K562 (cell line): ENCODE measurements at regions not wholly inside any gene's neighbourhood (a gene's known extent, or its start where the extent isn't known, plus 50 kb on each side); places are given as distances from the start of the nearest gene placed in this dataset.

Experiments
- ATAC-seq: fragments of 200-7000 bp; cut with Tn5 transposase; 3 replicates; pipeline ENCODE4 v1.9.1; 2020; ENCODE audit warnings: moderate library complexity
- BruUV-seq: library from RNA; stranded (reverse); fragments of 400-500 nt; replicated peaks from 2 replicates; lab custom pipeline; 2021; lab: Mats Ljungman, UMichigan
- CTCF ChIA-PET: fragments of 300-600 bp; formaldehyde crosslinking; extraction: SDS; loops from one replicate; lab custom pipeline; 2021; ENCODE audit warnings: low intra/inter-chr PET ratio; lab: Yijun Ruan, JAX
- POLR2A ChIA-PET: fragments of 300-600, 350-650 bp; sonication (Branson Sonifier 250); formaldehyde crosslinking; extraction: SDS; loops from one replicate; lab custom pipeline; 2021; ENCODE audit warnings: antibody characterized with exemption, inconsistent platforms; lab: Yijun Ruan, JAX
- DNase-seq, 4 experiments: peaks; one replicate each; pipeline versions ENCODE4 v3.0.0 to v3.0.0-alpha.2; 2011 to 2018; ENCODE audit warnings: low spot score in 3 of 4, mixed read lengths in 3 of 4; ENCODE audit errors: extremely low read depth in 1 of 4
- FAIRE-seq: peaks from 2 replicates; lab custom pipeline; 2011; peaks lifted over from hg19 to GRCh38; lab: Jason Lieb, UNC
- H2AFZ ChIP-seq: 2 replicates; pipeline ENCODE4 v1.6.0; 2011; ENCODE audit warnings: low read depth, low read length, control low read depth, inconsistent platforms
- H3K27ac ChIP-seq: fragments of 200-600 bp; 3 replicates; pipeline ENCODE4 v1.8.0; 2011; ENCODE audit warnings: low read depth, mild to moderate bottlenecking, control low read depth, inconsistent platforms, low read length, moderate library complexity, mixed read lengths; ENCODE audit errors: extremely low read depth
- H3K27me3 ChIP-seq, 2 experiments: fragments of 300-600 bp in 1 of 2; 2 replicates in 1 of 2; 3 replicates in 1 of 2; pipeline versions ENCODE4 v1.6.0 to v1.8.0; 2011; ENCODE audit warnings: inconsistent platforms in 2 of 2, low read length in 2 of 2, mild to moderate bottlenecking in 1 of 2, mixed read lengths in 1 of 2, moderate library complexity in 1 of 2; ENCODE audit not compliant: control insufficient read depth in 2 of 2, insufficient read depth in 2 of 2
- H3K36me3 ChIP-seq: fragments of 300-600 bp; 3 replicates; pipeline ENCODE4 v1.8.0; 2011; ENCODE audit warnings: mild to moderate bottlenecking, low read length, inconsistent platforms; ENCODE audit not compliant: control insufficient read depth, insufficient read depth
- H3K4me1 ChIP-seq, 2 experiments: fragments of 200-600 bp in 1 of 2; replicated peaks in 1 of 2; 2 replicates in 1 of 2; 3 replicates in 1 of 2; pipeline versions ENCODE4 v1.5.1 to v1.8.0; 2011; ENCODE audit warnings: inconsistent platforms in 2 of 2, low read length in 2 of 2, mild to moderate bottlenecking in 1 of 2, mixed read lengths in 1 of 2, moderate library complexity in 1 of 2; ENCODE audit not compliant: control insufficient read depth in 2 of 2, insufficient read depth in 2 of 2
- H3K4me2 ChIP-seq: 2 replicates; pipeline ENCODE4 v1.6.1; 2011; ENCODE audit warnings: low read length, control low read depth, inconsistent platforms, mixed read lengths; ENCODE audit not compliant: insufficient read depth
- H3K4me3 ChIP-seq: fragments of 200-600 bp; sonication (generic), shearing (Covaris generic); 2 replicates; pipeline ENCODE4 v1.5.1; 2016; ENCODE audit warnings: control low read depth, inconsistent platforms
- H3K79me2 ChIP-seq: fragments of 200-600 bp; 3 replicates; pipeline ENCODE4 v1.8.0; 2011; ENCODE audit warnings: low read length, inconsistent platforms; ENCODE audit not compliant: control insufficient read depth, insufficient read depth
- H3K9ac ChIP-seq, 2 experiments: 2 replicates each; pipeline versions ENCODE4 v1.6.0 to v1.6.1; 2011; ENCODE audit warnings: low read depth in 2 of 2, low read length in 2 of 2, control low read depth in 1 of 2, inconsistent platforms in 1 of 2, mild to moderate bottlenecking in 1 of 2, mixed read lengths in 1 of 2; ENCODE audit not compliant: insufficient read depth in 1 of 2
- H3K9me1 ChIP-seq: one replicate; pipeline ENCODE4 v1.6.0; 2011; ENCODE audit warnings: inconsistent platforms, mild to moderate bottlenecking, low read length, moderate library complexity; ENCODE audit not compliant: control insufficient read depth, insufficient read depth
- H3K9me3 ChIP-seq: replicated peaks from 2 replicates; pipeline ENCODE4 v1.5.1; 2011; ENCODE audit warnings: low read depth, low read length, inconsistent platforms; ENCODE audit not compliant: control insufficient read depth, insufficient read depth
- H4K20me1 ChIP-seq: replicated peaks from 2 replicates; pipeline ENCODE4 v1.6.1; 2011; ENCODE audit warnings: low read length, inconsistent platforms, mixed read lengths; ENCODE audit not compliant: control insufficient read depth, insufficient read depth
- BHLHE40 ChIP-seq: IDR thresholded peaks from 2 replicates; pipeline ENCODE4 v1.6.1; 2011; ENCODE audit warnings: low read length, improper control_type of control experiment
- CAMTA2 ChIP-seq: fragments of 250-450 bp; sonication (Bioruptor Pico); conservative IDR thresholded peaks from 2 replicates; pipeline ENCODE4 v1.5.1; 2022
- MCM7 ChIP-seq, 2 experiments: fragments of 450-650 bp; IDR thresholded peaks; 2 replicates each; pipeline ENCODE4 v1.6.1; 2016 to 2018
- MEF2A ChIP-seq: IDR thresholded peaks from 2 replicates; pipeline ENCODE4 v1.6.1; 2011; ENCODE audit warnings: low read depth, mild to moderate bottlenecking, low read length, moderate library complexity; ENCODE audit not compliant: control insufficient read depth
- NCOA1 ChIP-seq: fragments of 450-650 bp; IDR thresholded peaks from 2 replicates; pipeline ENCODE4 v1.6.1; 2016; ENCODE audit warnings: low read depth
- POLR2AphosphoS5 ChIP-seq: IDR thresholded peaks from 2 replicates; pipeline ENCODE4 v1.6.1; 2011; ENCODE audit warnings: mild to moderate bottlenecking, low read depth, low read length, moderate library complexity; ENCODE audit not compliant: control insufficient read depth, insufficient read depth
- ZFP1 ChIP-seq: fragments of 450-650 bp; formaldehyde crosslinking; IDR thresholded peaks from 2 replicates; pipeline ENCODE4 v1.4.0; 2020; ENCODE audit warnings: mild to moderate bottlenecking, mixed read lengths
- ZNF224 ChIP-seq: sonication (generic); formaldehyde crosslinking; IDR thresholded peaks from 2 replicates; pipeline ENCODE4 v1.8.0; 2022; ENCODE audit warnings: mild to moderate bottlenecking, missing genetic modification reagents
- ZNF41 ChIP-seq: fragments of 250-450 bp; sonication (Bioruptor Pico); conservative IDR thresholded peaks from 2 replicates; pipeline ENCODE4 v1.4.0; 2020; ENCODE audit warnings: mild to moderate bottlenecking
- ZNF431 ChIP-seq: sonication (generic); formaldehyde crosslinking; IDR thresholded peaks from 2 replicates; pipeline ENCODE4 v1.8.0; 2022; ENCODE audit warnings: mild to moderate bottlenecking, missing genetic modification reagents
- ZNF584 ChIP-seq: fragments of 200-800 bp; sonication (Bioruptor generic); IDR thresholded peaks from 2 replicates; pipeline ENCODE4 v1.6.1; 2016; ENCODE audit warnings: low read depth, mild to moderate bottlenecking, missing genetic modification characterization, missing compliant biosample characterization
- ZSCAN32 ChIP-seq: fragments of 450-650 bp; formaldehyde crosslinking; IDR thresholded peaks from 2 replicates; pipeline ENCODE4 v1.4.0; 2020; ENCODE audit warnings: mild to moderate bottlenecking, moderate library complexity
- WGBS: fragments of 100-300 bp; shearing (Covaris generic); methylation state at CpG from one replicate; pipeline ENCODE4 v1.1.6; 2016; ENCODE audit warnings: low coverage, mixed read lengths; ENCODE audit not compliant: insufficient coverage; ENCODE audit errors: missing lambda C conversion rate; 5-methylcytosine and 5-hydroxymethylcytosine counted together
- in situ Hi-C: fragments of 300-500 bp; cut with MboI; formaldehyde crosslinking; loops from 4 replicates; pipeline ENCODE4 v1.15.0; 2018; ENCODE audit warnings: inconsistent platforms, mixed read lengths
- intact Hi-C: fragments of 100-400 bp; cut with micrococcal nuclease; formaldehyde crosslinking; loops from 2 replicates; pipeline ENCODE4 v1.14.2; 2022
- TF ChIP-seq, protein P1 (sequence below): sonication (generic); formaldehyde crosslinking; IDR thresholded peaks from 2 replicates; pipeline ENCODE4 v1.8.0; 2023; ENCODE audit warnings: mild to moderate bottlenecking, missing genetic modification reagents
- TF ChIP-seq, protein P2 (sequence below): fragments of 250-450 bp; sonication (Bioruptor Pico); IDR thresholded peaks from 2 replicates; pipeline ENCODE4 v1.5.0; 2021

DNA sequence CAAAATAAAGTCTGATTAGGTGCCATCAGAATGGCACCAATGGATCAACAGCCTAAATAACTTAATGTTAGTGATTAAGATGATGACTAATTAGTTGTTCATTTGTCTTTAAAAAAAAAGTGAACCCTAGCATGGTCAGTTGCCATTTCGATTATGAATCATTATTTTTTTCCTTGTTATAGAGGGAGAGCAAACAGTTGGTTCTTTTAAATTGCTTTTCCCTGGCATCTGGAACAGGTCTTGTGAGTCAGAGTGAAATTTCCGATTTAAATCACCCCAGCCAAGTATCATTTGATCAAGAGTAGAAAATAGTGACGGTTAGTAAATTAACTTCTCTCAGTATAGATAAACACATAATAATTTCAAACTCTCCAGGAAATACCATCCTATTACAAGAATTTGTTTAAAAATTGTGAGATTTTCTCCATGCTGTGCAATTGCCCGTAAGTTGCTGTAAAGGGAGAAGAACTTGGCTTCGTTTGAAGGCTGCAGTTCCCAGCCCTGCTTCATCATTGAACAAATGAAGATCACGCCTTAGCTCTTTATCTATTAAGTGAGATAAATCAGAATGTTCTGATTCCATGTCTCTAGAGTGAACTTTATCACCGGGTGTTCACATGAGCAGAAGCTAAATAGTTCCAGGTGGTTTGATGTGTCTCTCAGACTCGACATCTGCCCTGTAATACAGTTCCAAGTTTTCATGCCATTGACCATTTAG is 741.3 kb downstream of the DOK5 start:
- Histone ChIP-seq H3K36me3 (no peaks in the 10 kb centered on the region), H3K9me1 (no peaks in the 10 kb centered on the region), H3K4me3 (no peak overlapping the region), H3K4me2 (no peak overlapping the region), H3K27me3 (no peaks in the 10 kb centered on the region), H2AFZ (no peak overlapping the region), H3K4me1 (no peaks in the 10 kb centered on the region), H3K9me3 (no peaks in the 10 kb centered on the region), H4K20me1 (no peaks in the 10 kb centered on the region), H3K79me2 (no peaks in the 10 kb centered on the region), H3K27ac (no peak overlapping the region)
- ChIA-PET POLR2A (no interaction called here), CTCF (no interaction called here)
- FAIRE-seq (no peak), DNase-seq (no peak)
- in situ Hi-C loops = no loop called here
- no TSS peak for BruUV-seq
- 1% methylated on average over 8 of the region's 8 CpGs for WGBS
- TF ChIP-seq, protein P1, sequence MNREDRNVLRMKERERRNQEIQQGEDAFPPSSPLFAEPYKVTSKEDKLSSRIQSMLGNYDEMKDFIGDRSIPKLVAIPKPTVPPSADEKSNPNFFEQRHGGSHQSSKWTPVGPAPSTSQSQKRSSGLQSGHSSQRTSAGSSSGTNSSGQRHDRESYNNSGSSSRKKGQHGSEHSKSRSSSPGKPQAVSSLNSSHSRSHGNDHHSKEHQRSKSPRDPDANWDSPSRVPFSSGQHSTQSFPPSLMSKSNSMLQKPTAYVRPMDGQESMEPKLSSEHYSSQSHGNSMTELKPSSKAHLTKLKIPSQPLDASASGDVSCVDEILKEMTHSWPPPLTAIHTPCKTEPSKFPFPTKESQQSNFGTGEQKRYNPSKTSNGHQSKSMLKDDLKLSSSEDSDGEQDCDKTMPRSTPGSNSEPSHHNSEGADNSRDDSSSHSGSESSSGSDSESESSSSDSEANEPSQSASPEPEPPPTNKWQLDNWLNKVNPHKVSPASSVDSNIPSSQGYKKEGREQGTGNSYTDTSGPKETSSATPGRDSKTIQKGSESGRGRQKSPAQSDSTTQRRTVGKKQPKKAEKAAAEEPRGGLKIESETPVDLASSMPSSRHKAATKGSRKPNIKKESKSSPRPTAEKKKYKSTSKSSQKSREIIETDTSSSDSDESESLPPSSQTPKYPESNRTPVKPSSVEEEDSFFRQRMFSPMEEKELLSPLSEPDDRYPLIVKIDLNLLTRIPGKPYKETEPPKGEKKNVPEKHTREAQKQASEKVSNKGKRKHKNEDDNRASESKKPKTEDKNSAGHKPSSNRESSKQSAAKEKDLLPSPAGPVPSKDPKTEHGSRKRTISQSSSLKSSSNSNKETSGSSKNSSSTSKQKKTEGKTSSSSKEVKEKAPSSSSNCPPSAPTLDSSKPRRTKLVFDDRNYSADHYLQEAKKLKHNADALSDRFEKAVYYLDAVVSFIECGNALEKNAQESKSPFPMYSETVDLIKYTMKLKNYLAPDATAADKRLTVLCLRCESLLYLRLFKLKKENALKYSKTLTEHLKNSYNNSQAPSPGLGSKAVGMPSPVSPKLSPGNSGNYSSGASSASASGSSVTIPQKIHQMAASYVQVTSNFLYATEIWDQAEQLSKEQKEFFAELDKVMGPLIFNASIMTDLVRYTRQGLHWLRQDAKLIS (CRISPR knock-in tag) = no peak
- TF ChIP-seq, protein P2, sequence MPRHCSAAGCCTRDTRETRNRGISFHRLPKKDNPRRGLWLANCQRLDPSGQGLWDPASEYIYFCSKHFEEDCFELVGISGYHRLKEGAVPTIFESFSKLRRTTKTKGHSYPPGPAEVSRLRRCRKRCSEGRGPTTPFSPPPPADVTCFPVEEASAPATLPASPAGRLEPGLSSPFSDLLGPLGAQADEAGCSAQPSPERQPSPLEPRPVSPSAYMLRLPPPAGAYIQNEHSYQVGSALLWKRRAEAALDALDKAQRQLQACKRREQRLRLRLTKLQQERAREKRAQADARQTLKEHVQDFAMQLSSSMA (CRISPR knock-in tag) = no peak
- no peak for TF ChIP-seq MEF2A
- no peak for TF ChIP-seq ZNF431 (CRISPR knock-in tag)
- TF ChIP-seq ZNF584 (CRISPR knock-in tag) = no peak
- no peak for TF ChIP-seq NCOA1
- TF ChIP-seq ZFP1 = no peak
- TF ChIP-seq ZSCAN32 (CRISPR knock-in tag) = no peak
- TF ChIP-seq POLR2AphosphoS5 = no peak
- no peak for TF ChIP-seq CAMTA2 (CRISPR knock-in tag)
- TF ChIP-seq BHLHE40 = no peak
- no peak for TF ChIP-seq ZNF41
- TF ChIP-seq ZNF224 (CRISPR knock-in tag) = no peak
- TF ChIP-seq MCM7 (IDR thresholded peaks at IDR 0.05) = no peak
- TF ChIP-seq, all 486 proteins: peak for 0
- intact Hi-C loops = no loop called here
- no peak for ATAC-seq
- no peak overlapping the region for H3K9ac ChIP-seq
